GM19025 (cell line): ENCODE measurements at regions not wholly inside any gene's neighbourhood (a gene's known extent, or its start where the extent isn't known, plus 50 kb on each side); places are given as distances from the start of the nearest gene placed in this dataset.

Experiments used
- ATAC-seq: cut with Tn5 transposase; IDR thresholded peaks from one replicate; pipeline ENCODE4 v1.9.1; 2021; ENCODE audit warnings: mild to moderate bottlenecking, low read depth, moderate library complexity; ENCODE audit not compliant: unreplicated experiment

GRCh38 chr2:88832311-88832991 is 141.0 kb downstream of the RPIA start:
- ATAC-seq: peak; percentile 2

- no peak for ATAC-seq
Measured at GRCh38 chr2:88832992-88833389, 141.5 kb downstream of the RPIA start.

GRCh38 chr2:88834376-88834775 is 142.9 kb downstream of the RPIA start:
- ATAC-seq: no peak

GRCh38 chr2:88834866-88835265 is 143.4 kb downstream of the RPIA start:
- no peak for ATAC-seq

GRCh38 chr2:88835726-88836125 is 144.3 kb downstream of the RPIA start:
- ATAC-seq: no peak

GRCh38 chr2:88836351-88836750 is 144.9 kb downstream of the RPIA start:
- ATAC-seq: no peak

GRCh38 chr2:88837511-88838160 is 146.2 kb downstream of the RPIA start:
- no peak for ATAC-seq

- ATAC-seq: no peak
Measured at GRCh38 chr2:88838165-88838635, 146.7 kb downstream of the RPIA start.

- no peak for ATAC-seq
Measured at GRCh38 chr2:88841224-88841929, 149.9 kb downstream of the RPIA start.

- ATAC-seq: no peak
Measured at GRCh38 chr2:88842656-88843460, 151.4 kb downstream of the RPIA start.

- ATAC-seq: no peak
Measured at GRCh38 chr2:88843651-88844050, 152.2 kb downstream of the RPIA start.

- ATAC-seq: no peak
Measured at GRCh38 chr2:88844960-88845359, 153.5 kb downstream of the RPIA start.

GRCh38 chr2:88845772-88846661 is 154.5 kb downstream of the RPIA start:
- peak; percentile 75 for ATAC-seq

GRCh38 chr2:88852753-88853402 is 161.4 kb downstream of the RPIA start:
- ATAC-seq: no peak

GRCh38 chr2:88853403-88853790 is 161.9 kb downstream of the RPIA start:
- ATAC-seq: no peak

GRCh38 chr2:88854528-88854927 is 163.1 kb downstream of the RPIA start:
- ATAC-seq: no peak

- ATAC-seq: no peak
Measured at GRCh38 chr2:88855620-88856408, 164.3 kb downstream of the RPIA start.

- ATAC-seq: no peak
Measured at GRCh38 chr2:88856409-88857135, 165.1 kb downstream of the RPIA start.
